ENCODE measurements at regions not wholly inside any gene's neighbourhood (a gene's known extent, or its start where the extent isn't known, plus 50 kb on each side); places are given as distances from the start of the nearest gene placed in this dataset.

DNA sequence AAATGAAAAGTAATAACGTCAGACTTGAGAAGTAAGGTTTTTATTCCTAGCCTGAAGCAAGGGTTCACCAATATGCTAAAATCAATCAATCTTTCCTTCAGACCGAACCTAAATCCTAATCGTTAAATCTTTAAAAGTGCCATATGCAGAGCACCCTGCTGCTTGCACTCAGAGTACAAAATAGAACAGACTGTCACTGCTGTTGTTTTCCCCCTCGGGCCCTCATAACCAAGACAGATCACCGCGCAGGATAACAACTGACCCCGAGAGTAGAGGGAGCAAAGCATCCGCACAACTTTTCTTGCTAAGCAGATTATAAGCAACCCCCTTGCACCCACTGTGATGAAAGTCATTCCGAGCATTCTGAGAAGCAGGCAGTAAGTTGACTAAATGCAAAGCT, 550.9 kb upstream of the NDST4 start:
- CTCF ChIA-PET: interaction anchor here (0.6 kb wide), 1 partner anchor 9 kb away, joined by 3 read pairs; no protein-coding TSS in a partner anchor
- no peak for TF ChIP-seq CTCF (IDR thresholded peaks at IDR 0.05; ENCODE audit: unreplicated experiment)
- intact Hi-C loops (cut with micrococcal nuclease; ENCODE audit: unreplicated experiment): no loop called here
- H3K27me3 Mint-ChIP-seq (ENCODE audit: unreplicated experiment): no peaks in the 10 kb centered on the region
- H3K4me1 Mint-ChIP-seq (ENCODE audit: low read depth, unreplicated experiment): no peaks in the 10 kb centered on the region
- no peak overlapping the region for H3K4me3 Mint-ChIP-seq (ENCODE audit: low read depth, unreplicated experiment)
- BruUV-seq (replicated peaks): no TSS peak
- H3K9me3 Mint-ChIP-seq (ENCODE audit: low read depth, unreplicated experiment): no peaks in the 10 kb centered on the region
- DNase-seq: no peak
- no peak overlapping the region for H3K27ac Mint-ChIP-seq (ENCODE audit: unreplicated experiment)
- H3K36me3 Mint-ChIP-seq (ENCODE audit: insufficient read depth, unreplicated experiment): no peaks in the 10 kb centered on the region

DNA sequence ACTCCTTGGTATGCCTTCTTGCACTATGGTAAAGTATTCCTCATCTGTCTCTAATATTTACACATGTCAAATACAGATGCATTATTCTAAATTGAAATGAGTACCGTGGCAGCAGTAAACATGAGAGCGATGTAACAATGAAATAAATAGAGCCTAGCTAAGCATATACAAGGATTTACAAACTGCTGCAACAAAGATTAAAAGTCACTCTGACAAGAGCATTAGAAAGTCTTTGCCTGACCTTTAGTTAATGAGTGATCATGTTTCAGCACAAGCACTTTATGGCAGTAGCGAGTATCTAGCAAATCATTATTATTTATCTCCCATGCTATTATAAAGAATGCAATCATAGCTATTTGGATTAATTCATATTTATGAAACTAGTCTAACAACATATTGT, 547.0 kb upstream of the NDST4 start:
- CTCF ChIA-PET: no interaction called here
- intact Hi-C loops (cut with micrococcal nuclease; ENCODE audit: unreplicated experiment): no loop called here
- BruUV-seq (replicated peaks): no TSS peak
- Mint-ChIP-seq H3K4me3 (ENCODE audit: low read depth, unreplicated experiment) (no peak overlapping the region), H3K9me3 (ENCODE audit: low read depth, unreplicated experiment) (no peaks in the 10 kb centered on the region), H3K27ac (ENCODE audit: unreplicated experiment) (no peak overlapping the region), H3K4me1 (ENCODE audit: low read depth, unreplicated experiment) (no peaks in the 10 kb centered on the region), H3K36me3 (ENCODE audit: insufficient read depth, unreplicated experiment) (no peaks in the 10 kb centered on the region), H3K27me3 (ENCODE audit: unreplicated experiment) (no peaks in the 10 kb centered on the region)
- no peak for TF ChIP-seq CTCF (IDR thresholded peaks at IDR 0.05; ENCODE audit: unreplicated experiment)
- no peak for DNase-seq

GRCh38 chr4:115657991-115658650, 544.7 kb upstream of the NDST4 start:
- no peaks in the 10 kb centered on the region for H3K4me1 Mint-ChIP-seq (ENCODE audit: low read depth, unreplicated experiment)
- no peak for TF ChIP-seq CTCF (IDR thresholded peaks at IDR 0.05; ENCODE audit: unreplicated experiment)
- no peaks in the 10 kb centered on the region for H3K36me3 Mint-ChIP-seq (ENCODE audit: insufficient read depth, unreplicated experiment)
- no peak overlapping the region for H3K27ac Mint-ChIP-seq (ENCODE audit: unreplicated experiment)
- peaks cover under 1% of the 10 kb centered on the region for H3K9me3 Mint-ChIP-seq (ENCODE audit: low read depth, unreplicated experiment)
- intact Hi-C loops (cut with micrococcal nuclease; ENCODE audit: unreplicated experiment): no loop called here
- no peak overlapping the region for H3K4me3 Mint-ChIP-seq (ENCODE audit: low read depth, unreplicated experiment)
- CTCF ChIA-PET: no interaction called here
- no peaks in the 10 kb centered on the region for H3K27me3 Mint-ChIP-seq (ENCODE audit: unreplicated experiment)
- BruUV-seq (replicated peaks): no TSS peak
- no peak for DNase-seq

DNA sequence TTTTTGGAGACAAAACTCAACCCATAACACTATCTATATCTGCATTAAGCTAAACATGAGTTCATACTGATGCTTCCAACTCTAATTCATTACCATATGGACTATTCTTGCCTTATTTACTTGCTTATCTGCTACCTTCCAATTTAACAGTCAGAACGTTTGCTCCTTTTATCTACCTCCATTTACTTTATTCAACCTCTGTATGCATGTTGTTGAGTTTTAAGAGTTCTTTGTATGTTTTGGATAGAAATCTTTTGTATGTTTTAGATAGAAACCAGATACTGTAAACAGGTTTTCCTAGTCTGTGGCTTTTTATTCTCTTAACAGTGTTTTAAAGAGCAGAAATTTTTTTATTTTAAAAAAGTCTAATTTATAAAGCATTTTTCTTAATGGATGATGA, 542.2 kb upstream of the NDST4 start:
- no peaks in the 10 kb centered on the region for H3K36me3 Mint-ChIP-seq (ENCODE audit: insufficient read depth, unreplicated experiment)
- no peaks in the 10 kb centered on the region for H3K27me3 Mint-ChIP-seq (ENCODE audit: unreplicated experiment)
- peaks cover 2% of the 10 kb centered on the region for H3K9me3 Mint-ChIP-seq (ENCODE audit: low read depth, unreplicated experiment)
- intact Hi-C loops (cut with micrococcal nuclease; ENCODE audit: unreplicated experiment): no loop called here
- no peaks in the 10 kb centered on the region for H3K4me1 Mint-ChIP-seq (ENCODE audit: low read depth, unreplicated experiment)
- TF ChIP-seq CTCF (IDR thresholded peaks at IDR 0.05; ENCODE audit: unreplicated experiment): no peak
- no TSS peak for BruUV-seq (replicated peaks)
- DNase-seq: no peak
- no peak overlapping the region for H3K27ac Mint-ChIP-seq (ENCODE audit: unreplicated experiment)
- H3K4me3 Mint-ChIP-seq (ENCODE audit: low read depth, unreplicated experiment): no peak overlapping the region
- CTCF ChIA-PET: no interaction called here
